ENCODE measurements at regions not wholly inside any gene's neighbourhood (a gene's known extent, or its start where the extent isn't known, plus 50 kb on each side); places are given as distances from the start of the nearest gene placed in this dataset.

GRCh38 chr14:86798330-86798729 lies 1194.7 kb downstream of the GALC start:
- intact Hi-C loops (cut with DNase I), result no loop called here
- H3K27ac ChIP-seq, result peak overlapping the region in 1 of 3 donors; percentile 41
- DNase-seq (no peak), ATAC-seq (peak; percentile 31 to 68 (median 49))
- H3K4me1 ChIP-seq, result peaks cover 0 to 27% (median 2%) of the 10 kb centered on the region in 4 donors
- no peaks in the 10 kb centered on the region for H3K27me3 ChIP-seq
- no peaks in the 10 kb centered on the region for H3K9me3 ChIP-seq
- H3K4me3 ChIP-seq, result no peak overlapping the region
- TF ChIP-seq POLR2A (IDR thresholded peaks at IDR 0.05) (no peak), CTCF (IDR thresholded peaks at IDR 0.05) (no peak)
- H3K36me3 ChIP-seq, result no peaks in the 10 kb centered on the region

- WGBS (ENCODE audit: insufficient coverage, low coverage, low lambda C conversion rate, missing lambda C conversion rate), result 58% methylated on average over 2 of the region's 2 CpGs
- Histone ChIP-seq H3K27ac (no peak overlapping the region), H3K27me3 (no peaks in the 10 kb centered on the region), H3K4me3 (no peak overlapping the region), H3K9me3 (no peaks in the 10 kb centered on the region), H3K36me3 (no peaks in the 10 kb centered on the region), H3K4me1 (peaks cover 0 to 27% (median 2%) of the 10 kb centered on the region in 4 donors)
- DNase-seq, result no peak
- TF ChIP-seq POLR2A (IDR thresholded peaks at IDR 0.05) (no peak), CTCF (IDR thresholded peaks at IDR 0.05) (no peak)
- intact Hi-C loops (cut with DNase I), result no loop called here
- peak in 2 of 4 donors; percentile 26 to 37 for ATAC-seq
Observed at GRCh38 chr14:86797075-86797351, 1196.0 kb downstream of the GALC start.

- Histone ChIP-seq H3K9me3 (no peaks in the 10 kb centered on the region), H3K27ac (no peak overlapping the region), H3K4me3 (no peak overlapping the region), H3K27me3 (no peaks in the 10 kb centered on the region), H3K4me1 (peaks cover 0 to 27% (median 2%) of the 10 kb centered on the region in 4 donors), H3K36me3 (no peaks in the 10 kb centered on the region)
- WGBS (ENCODE audit: insufficient coverage, low coverage, low lambda C conversion rate, missing lambda C conversion rate), result 62% methylated on average over 6 of the region's 6 CpGs
- no peak for TF ChIP-seq POLR2A (IDR thresholded peaks at IDR 0.05)
- no peak for TF ChIP-seq CTCF (IDR thresholded peaks at IDR 0.05)
- ATAC-seq (no peak), DNase-seq (no peak)
- intact Hi-C loops (cut with DNase I), result no loop called here
Observed at GRCh38 chr14:86796221-86797074, 1196.5 kb downstream of the GALC start.

- ATAC-seq (no peak), DNase-seq (no peak)
- H3K4me1 ChIP-seq, result peaks cover 0 to 27% (median 2%) of the 10 kb centered on the region in 4 donors
- no peaks in the 10 kb centered on the region for H3K9me3 ChIP-seq
- no peak overlapping the region for H3K4me3 ChIP-seq
- H3K27ac ChIP-seq, result no peak overlapping the region
- TF ChIP-seq CTCF (IDR thresholded peaks at IDR 0.05) (no peak), POLR2A (IDR thresholded peaks at IDR 0.05) (no peak)
- no peaks in the 10 kb centered on the region for H3K27me3 ChIP-seq
- no peaks in the 10 kb centered on the region for H3K36me3 ChIP-seq
- intact Hi-C loops (cut with DNase I), result no loop called here
Observed at GRCh38 chr14:86794689-86795088, 1198.3 kb downstream of the GALC start.

Measured in right lobe of liver (tissue), 6 donors.